AG10803 (cell line): ENCODE measurements at regions not wholly inside any gene's neighbourhood (a gene's known extent, or its start where the extent isn't known, plus 50 kb on each side); places are given as distances from the start of the nearest gene placed in this dataset.

Source experiments
- DNase-seq: peaks from one replicate; pipeline ENCODE4 v3.0.0; 2010; ENCODE audit warnings: low read depth
- H3K4me3 ChIP-seq: 2 replicates; pipeline ENCODE4 v1.5.1; 2011; ENCODE audit warnings: mild to moderate bottlenecking, low read length, control low read depth
- CTCF ChIP-seq: conservative IDR thresholded peaks from 2 replicates; pipeline ENCODE4 v1.5.1; 2011; ENCODE audit warnings: mild to moderate bottlenecking, low read length, control low read depth, inconsistent platforms

GRCh38 chr18:39299152-39299551, 1733.6 kb upstream of the CELF4 start:
- no peak overlapping the region for H3K4me3 ChIP-seq
- TF ChIP-seq CTCF = no peak
- no peak for DNase-seq

- DNase-seq = no peak
- H3K4me3 ChIP-seq = no peak overlapping the region
- TF ChIP-seq CTCF = no peak
These were observed 1731.6 kb upstream of the CELF4 start for GRCh38 chr18:39297225-39297624.

- no peak for TF ChIP-seq CTCF
- no peak overlapping the region for H3K4me3 ChIP-seq
- no peak for DNase-seq
These were observed 1730.8 kb upstream of the CELF4 start for GRCh38 chr18:39296293-39296888.

GRCh38 chr18:39276764-39277163, 1711.2 kb upstream of the CELF4 start:
- no peak overlapping the region for H3K4me3 ChIP-seq
- DNase-seq = no peak
- TF ChIP-seq CTCF = no peak

- DNase-seq = no peak
- no peak overlapping the region for H3K4me3 ChIP-seq
- no peak for TF ChIP-seq CTCF
These were observed 1708.9 kb upstream of the CELF4 start for GRCh38 chr18:39274535-39274934.

GRCh38 chr18:39272230-39272629, 1706.6 kb upstream of the CELF4 start:
- no peak for DNase-seq
- no peak overlapping the region for H3K4me3 ChIP-seq
- TF ChIP-seq CTCF = no peak

GRCh38 chr18:39271654-39272053, 1706.1 kb upstream of the CELF4 start:
- DNase-seq = no peak
- TF ChIP-seq CTCF = no peak
- no peak overlapping the region for H3K4me3 ChIP-seq
